Left lung (tissue), 4 donors: ENCODE measurements at regions not wholly inside any gene's neighbourhood (a gene's known extent, or its start where the extent isn't known, plus 50 kb on each side); places are given as distances from the start of the nearest gene placed in this dataset.
"Not testable (repeated sequence)": the region's sequence is repeated elsewhere in the genome, so short reads cannot be mapped to it uniquely, and the experiment has no call there.

Source experiments
- ATAC-seq: fragments of 200-7000 bp; cut with Tn5 transposase; one replicate; pipeline ENCODE4 v1.9.1; 2020; ENCODE audit warnings: moderate library complexity
- DNase-seq, 4 donors: peaks; one replicate each; pipeline ENCODE4 v3.0.0-alpha.2; 2013 to 2020
- H3K27ac ChIP-seq, 2 donors: fragments of 200-600 bp; sonication (generic) in 1 of 2; one replicate each; pipeline versions ENCODE4 v1.5.0 to v1.8.0; 2020 to 2021
- H3K27me3 ChIP-seq, 2 donors: fragments of 200-600 bp; sonication (generic) in 1 of 2; one replicate each; pipeline versions ENCODE4 v1.5.0 to v1.8.0; 2020 to 2021
- H3K36me3 ChIP-seq, 2 donors: fragments of 200-600 bp; sonication (generic) in 1 of 2; one replicate each; pipeline versions ENCODE4 v1.5.0 to v1.8.0; 2020 to 2021
- H3K4me1 ChIP-seq, 2 donors: fragments of 200-600 bp; one replicate each; pipeline ENCODE4 v1.8.0; 2021
- H3K4me3 ChIP-seq, 2 donors: fragments of 200-600 bp; sonication (generic) in 1 of 2; one replicate each; pipeline versions ENCODE4 v1.5.0 to v1.8.0; 2020 to 2021; ENCODE audit warnings: mild to moderate bottlenecking in 1 of 2
- H3K9me3 ChIP-seq, 2 donors: fragments of 200-600 bp; sonication (generic) in 1 of 2; one replicate each; pipeline versions ENCODE4 v1.5.0 to v1.8.0; 2020 to 2021
- intact Hi-C, 2 donors: fragments of 100-400 bp; cut with DNase I; formaldehyde crosslinking; loops; one replicate each; pipeline versions ENCODE4 v1.11.2 to v1.14.2; 2022
- TF ChIP-seq, protein P1 (sequence below), 2 donors: fragments of 200-600 bp; sonication (generic) in 1 of 2; IDR thresholded peaks; one replicate each; pipeline versions ENCODE4 v1.5.0 to v1.8.0; 2021; ENCODE audit warnings: antibody characterized with exemption in 2 of 2
- donor health status: DM: no; HTN: yes; CAD: no.
- donor health status: DM: no; HTN: no; CAD: no.

DNA sequence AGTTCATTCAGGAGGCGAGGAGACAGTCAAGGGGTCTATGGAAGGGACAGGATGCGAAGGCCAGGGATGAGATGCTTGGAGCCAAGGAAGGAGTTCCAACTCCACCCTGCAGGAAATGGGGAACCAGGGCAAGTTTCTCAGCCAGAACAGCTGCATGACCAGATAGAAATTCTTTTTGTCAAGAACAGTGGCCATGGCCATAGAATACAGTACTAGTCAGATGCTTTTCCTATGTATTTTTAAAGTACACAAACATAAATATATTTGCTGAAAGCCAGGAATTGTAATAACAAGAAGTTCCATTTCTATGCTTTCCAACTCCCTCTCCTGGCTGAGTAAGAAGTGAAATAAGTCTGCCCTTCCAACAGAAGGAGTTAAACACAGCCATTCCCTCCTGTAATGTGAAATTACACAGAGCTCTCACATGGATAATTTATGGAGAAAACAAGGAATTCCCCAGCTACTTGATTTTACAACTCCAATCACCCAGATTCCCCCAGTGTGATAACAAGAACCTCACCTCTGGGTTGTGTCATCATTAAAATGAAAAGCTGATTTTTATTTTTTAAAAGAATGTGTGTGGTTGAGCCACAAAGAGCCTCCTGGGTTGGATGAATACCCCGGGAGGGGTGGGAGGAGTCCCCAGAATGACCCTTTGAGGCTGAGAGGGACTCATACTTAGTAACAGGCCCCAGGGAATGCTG, 124.6 kb upstream of the ARHGEF3 start:
- Histone ChIP-seq H3K27ac (peak overlapping the region in 1 of 2 donors; percentile 36), H3K9me3 (no peaks in the 10 kb centered on the region), H3K4me1 (peaks cover 23 to 51% of the 10 kb centered on the region in 2 donors), H3K4me3 (no peak overlapping the region), H3K36me3 (no peaks in the 10 kb centered on the region), H3K27me3 (no peaks in the 10 kb centered on the region)
- TF ChIP-seq, protein P1, sequence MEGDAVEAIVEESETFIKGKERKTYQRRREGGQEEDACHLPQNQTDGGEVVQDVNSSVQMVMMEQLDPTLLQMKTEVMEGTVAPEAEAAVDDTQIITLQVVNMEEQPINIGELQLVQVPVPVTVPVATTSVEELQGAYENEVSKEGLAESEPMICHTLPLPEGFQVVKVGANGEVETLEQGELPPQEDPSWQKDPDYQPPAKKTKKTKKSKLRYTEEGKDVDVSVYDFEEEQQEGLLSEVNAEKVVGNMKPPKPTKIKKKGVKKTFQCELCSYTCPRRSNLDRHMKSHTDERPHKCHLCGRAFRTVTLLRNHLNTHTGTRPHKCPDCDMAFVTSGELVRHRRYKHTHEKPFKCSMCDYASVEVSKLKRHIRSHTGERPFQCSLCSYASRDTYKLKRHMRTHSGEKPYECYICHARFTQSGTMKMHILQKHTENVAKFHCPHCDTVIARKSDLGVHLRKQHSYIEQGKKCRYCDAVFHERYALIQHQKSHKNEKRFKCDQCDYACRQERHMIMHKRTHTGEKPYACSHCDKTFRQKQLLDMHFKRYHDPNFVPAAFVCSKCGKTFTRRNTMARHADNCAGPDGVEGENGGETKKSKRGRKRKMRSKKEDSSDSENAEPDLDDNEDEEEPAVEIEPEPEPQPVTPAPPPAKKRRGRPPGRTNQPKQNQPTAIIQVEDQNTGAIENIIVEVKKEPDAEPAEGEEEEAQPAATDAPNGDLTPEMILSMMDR (IDR thresholded peaks at IDR 0.05), result no peak
- DNase-seq, result no peak
- intact Hi-C loops, result no loop called here
- ATAC-seq, result no peak

DNA sequence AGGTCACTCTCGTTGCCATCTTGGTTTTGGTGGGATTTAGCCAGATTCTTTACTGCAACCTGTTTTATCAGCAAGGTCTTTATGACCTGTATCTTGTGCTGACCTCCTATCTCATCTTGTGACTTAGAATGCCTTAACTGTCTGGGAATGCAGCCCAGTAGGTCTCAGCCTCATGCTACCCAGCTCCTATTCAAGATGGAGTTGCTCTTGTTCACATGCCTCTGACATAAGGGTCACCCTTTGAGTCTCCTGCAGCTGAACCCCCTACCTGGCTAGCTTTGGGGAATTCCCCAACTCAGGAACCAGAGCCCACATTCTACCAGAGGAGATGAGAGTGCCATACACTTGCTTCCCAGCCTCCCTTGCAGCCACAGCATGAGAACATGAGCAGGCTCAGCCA, 123.0 kb upstream of the ARHGEF3 start:
- H3K4me1 ChIP-seq, result peaks cover 23 to 53% of the 10 kb centered on the region in 2 donors
- intact Hi-C loops, H3K9me3 ChIP-seq, H3K4me3 ChIP-seq, H3K36me3 ChIP-seq, H3K27me3 ChIP-seq, DNase-seq, ATAC-seq: not testable (repeated sequence)
- H3K27ac ChIP-seq, result peak overlapping the region in 1 of 2 donors; percentile 75

DNA sequence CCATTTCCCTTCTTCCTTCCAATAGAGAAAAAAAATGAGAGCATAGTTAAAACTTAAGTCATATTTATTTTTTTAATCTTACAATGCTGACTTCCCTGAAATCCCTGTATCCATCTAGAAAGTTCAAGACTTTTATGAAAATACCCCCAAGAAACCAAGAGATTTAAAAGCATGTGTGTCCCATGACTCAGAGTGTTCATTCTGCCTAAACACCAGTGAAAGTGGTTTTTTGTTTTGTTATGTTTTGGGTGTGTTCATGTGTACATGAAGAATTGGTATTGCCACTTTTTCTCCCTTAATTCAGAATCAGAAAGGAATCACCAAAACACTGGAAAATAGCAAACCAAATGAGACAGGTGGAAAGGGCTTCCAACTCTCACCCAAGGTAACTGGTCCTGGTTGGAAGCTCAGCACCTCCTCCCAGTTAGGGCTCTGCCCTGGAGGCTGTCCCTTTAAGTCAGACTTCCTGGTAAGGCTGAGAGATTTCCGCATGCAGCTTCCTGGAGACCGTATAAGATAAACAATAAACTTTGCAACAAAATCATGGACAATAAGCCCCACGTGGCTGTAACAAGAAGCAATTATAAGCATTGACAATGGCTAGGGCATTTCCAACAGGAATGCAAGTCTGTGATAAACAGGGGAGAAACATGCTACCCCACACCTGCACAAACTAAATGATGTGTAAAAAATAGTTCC, 121.9 kb upstream of the ARHGEF3 start:
- H3K9me3 ChIP-seq, result no peaks in the 10 kb centered on the region
- peak in 1 of 4 donors; percentile 71 for DNase-seq
- ATAC-seq, result peak; percentile 84
- TF ChIP-seq, protein P1 (IDR thresholded peaks at IDR 0.05), result no peak
- intact Hi-C loops, result no loop called here
- no peaks in the 10 kb centered on the region for H3K36me3 ChIP-seq
- no peaks in the 10 kb centered on the region for H3K27me3 ChIP-seq
- H3K27ac ChIP-seq, result peak overlapping the region; percentile 37 to 75
- H3K4me3 ChIP-seq, result no peak overlapping the region
- H3K4me1 ChIP-seq, result peaks cover 23 to 57% of the 10 kb centered on the region in 2 donors

DNA sequence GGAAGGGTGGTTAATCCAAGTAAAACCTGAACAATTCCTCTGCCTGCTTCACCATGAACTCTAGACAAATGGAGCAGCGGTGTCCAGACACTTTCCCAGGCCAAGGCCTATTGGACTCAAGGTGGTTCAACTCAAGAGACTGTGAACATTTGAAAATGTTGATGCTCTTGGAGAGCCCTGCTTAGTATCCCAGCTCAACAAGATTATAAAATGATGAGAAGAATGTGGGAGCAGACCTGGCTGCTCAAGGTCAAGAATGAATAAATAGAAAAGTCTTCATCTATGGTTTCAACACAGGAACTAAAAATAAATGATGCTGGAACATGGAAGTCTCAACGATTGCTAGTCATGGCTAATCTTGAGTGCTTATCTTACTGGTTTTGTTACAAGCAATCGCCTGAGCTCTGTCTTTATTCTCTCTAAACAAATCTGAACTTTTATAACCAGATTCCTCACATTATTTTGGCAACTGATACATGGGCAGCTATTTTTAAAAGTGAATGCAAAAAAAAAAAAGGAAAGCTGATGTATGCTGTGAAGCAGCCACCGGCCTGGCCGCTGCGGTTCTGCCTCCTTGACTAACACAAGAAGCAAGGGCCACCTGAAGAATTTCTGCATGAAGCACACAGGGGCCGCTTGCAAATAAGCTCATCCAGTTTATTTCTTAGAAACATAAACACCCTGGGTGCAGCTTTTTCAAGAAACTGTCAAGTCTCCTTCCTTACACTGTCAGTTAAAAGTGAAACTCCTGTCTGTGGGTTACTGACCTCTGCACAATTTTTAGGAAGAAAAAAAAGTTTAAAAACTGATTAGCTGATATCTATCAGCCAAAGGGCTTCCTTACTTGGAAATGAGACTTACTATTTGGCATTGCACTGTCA, 120.1 kb upstream of the ARHGEF3 start:
- TF ChIP-seq, protein P1 (IDR thresholded peaks at IDR 0.05), result no peak
- Histone ChIP-seq H3K4me3 (no peak overlapping the region), H3K27ac (peak overlapping the region; percentile 41 to 59), H3K36me3 (no peaks in the 10 kb centered on the region), H3K4me1 (peaks cover 22 to 66% of the 10 kb centered on the region in 2 donors), H3K9me3 (no peaks in the 10 kb centered on the region), H3K27me3 (no peaks in the 10 kb centered on the region)
- ATAC-seq, result no peak
- intact Hi-C loops, result no loop called here
- no peak for DNase-seq

DNA sequence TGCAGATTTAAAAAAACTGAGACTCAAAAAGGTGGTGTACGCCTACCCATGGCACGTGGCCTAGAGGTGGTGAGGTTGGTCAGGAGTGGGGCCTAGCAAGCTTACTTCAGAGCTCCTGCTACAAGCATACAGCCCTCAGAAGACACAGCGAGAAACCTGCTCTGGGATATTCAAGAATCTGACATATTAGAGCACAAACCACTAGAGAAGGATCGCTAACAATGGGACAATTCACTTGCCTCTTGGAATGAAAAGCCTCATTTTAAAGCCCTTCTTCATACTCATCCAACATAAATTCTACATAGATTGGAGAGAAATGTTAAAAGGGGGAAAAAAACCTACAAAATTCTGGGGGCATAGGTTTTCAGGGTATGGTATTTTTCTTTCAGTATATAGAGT, 118.0 kb upstream of the ARHGEF3 start:
- no peak for ATAC-seq
- H3K27ac ChIP-seq, result no peak overlapping the region
- no peak for DNase-seq
- TF ChIP-seq, protein P1 (IDR thresholded peaks at IDR 0.05), result no peak
- H3K9me3 ChIP-seq, result no peaks in the 10 kb centered on the region
- no peaks in the 10 kb centered on the region for H3K27me3 ChIP-seq
- H3K36me3 ChIP-seq, result no peaks in the 10 kb centered on the region
- H3K4me1 ChIP-seq, result peaks cover 17 to 71% of the 10 kb centered on the region in 2 donors
- intact Hi-C loops, result no loop called here
- no peak overlapping the region for H3K4me3 ChIP-seq
